Neural crest cell (in vitro differentiated cells): ENCODE measurements at regions not wholly inside any gene's neighbourhood (a gene's known extent, or its start where the extent isn't known, plus 50 kb on each side); places are given as distances from the start of the nearest gene placed in this dataset.

Experiments used
- DNase-seq: peaks from one replicate; pipeline ENCODE4 v3.0.0; 2021; ENCODE audit warnings: low read depth, mixed read lengths, low spot score
- H3K27ac Mint-ChIP-seq: one replicate; pipeline ENCODE4 v1.8.0; 2021; ENCODE audit warnings: mild to moderate bottlenecking, mixed read lengths; ENCODE audit not compliant: unreplicated experiment
- H3K27me3 Mint-ChIP-seq: 2 replicates; pipeline ENCODE4 v1.8.0; 2021; ENCODE audit warnings: low read depth, mild to moderate bottlenecking, mixed read lengths
- H3K36me3 Mint-ChIP-seq: 2 replicates; pipeline ENCODE4 v1.8.0; 2021; ENCODE audit warnings: low read depth, mild to moderate bottlenecking, mixed read lengths
- H3K4me1 Mint-ChIP-seq: 2 replicates; pipeline ENCODE4 v1.8.0; 2021; ENCODE audit warnings: mixed read lengths
- H3K4me3 Mint-ChIP-seq: one replicate; pipeline ENCODE4 v1.8.0; 2021; ENCODE audit warnings: mild to moderate bottlenecking, mixed read lengths
- H3K9me3 Mint-ChIP-seq: 2 replicates; pipeline ENCODE4 v1.8.0; 2021; ENCODE audit warnings: mixed read lengths
- CTCF ChIP-seq: fragments of 200-600 bp; sonication (generic); conservative IDR thresholded peaks from 2 replicates; pipeline ENCODE4 v1.5.0; 2021; ENCODE audit warnings: antibody characterized with exemption, mild to moderate bottlenecking

GRCh38 chr20:40547483-40548091, 141.4 kb downstream of the MAFB start:
- Mint-ChIP-seq H3K9me3 (no peaks in the 10 kb centered on the region), H3K4me1 (no peaks in the 10 kb centered on the region), H3K27me3 (peaks cover 2% of the 10 kb centered on the region), H3K36me3 (no peaks in the 10 kb centered on the region), H3K27ac (no peak overlapping the region), H3K4me3 (no peak overlapping the region)
- DNase-seq = no peak
- TF ChIP-seq CTCF = no peak

- Mint-ChIP-seq H3K27ac (no peak overlapping the region), H3K36me3 (no peaks in the 10 kb centered on the region), H3K27me3 (peaks cover 5% of the 10 kb centered on the region), H3K4me1 (no peaks in the 10 kb centered on the region), H3K9me3 (no peaks in the 10 kb centered on the region), H3K4me3 (no peak overlapping the region)
- TF ChIP-seq CTCF = no peak
- DNase-seq = no peak
These were observed 143.6 kb downstream of the MAFB start for GRCh38 chr20:40545478-40545877.

GRCh38 chr20:40542065-40542464, 147.0 kb downstream of the MAFB start:
- no peaks in the 10 kb centered on the region for H3K9me3 Mint-ChIP-seq
- peaks cover 12% of the 10 kb centered on the region for H3K27me3 Mint-ChIP-seq
- H3K4me3 Mint-ChIP-seq = no peak overlapping the region

GRCh38 chr20:40540166-40540565, 148.9 kb downstream of the MAFB start:
- Mint-ChIP-seq H3K27ac (no peak overlapping the region), H3K27me3 (peaks cover 12% of the 10 kb centered on the region), H3K4me1 (no peaks in the 10 kb centered on the region), H3K4me3 (no peak overlapping the region), H3K36me3 (no peaks in the 10 kb centered on the region), H3K9me3 (no peaks in the 10 kb centered on the region)
- no peak for TF ChIP-seq CTCF
- no peak for DNase-seq

More at GRCh38 chr20:40542065-40542464, 147.0 kb downstream of the MAFB start:
- Mint-ChIP-seq H3K36me3 (no peaks in the 10 kb centered on the region), H3K4me1 (no peaks in the 10 kb centered on the region), H3K27ac (no peak overlapping the region)
- TF ChIP-seq CTCF = no peak
- no peak for DNase-seq

GRCh38 chr20:40538131-40538530, 150.9 kb downstream of the MAFB start:
- no peaks in the 10 kb centered on the region for H3K36me3 Mint-ChIP-seq
- TF ChIP-seq CTCF = no peak
- H3K4me1 Mint-ChIP-seq = no peaks in the 10 kb centered on the region
- peaks cover 18% of the 10 kb centered on the region for H3K27me3 Mint-ChIP-seq
- H3K9me3 Mint-ChIP-seq = no peaks in the 10 kb centered on the region
- H3K4me3 Mint-ChIP-seq = no peak overlapping the region
- no peak overlapping the region for H3K27ac Mint-ChIP-seq
- no peak for DNase-seq
